ENCODE measurements at regions not wholly inside any gene's neighbourhood (a gene's known extent, or its start where the extent isn't known, plus 50 kb on each side); places are given as distances from the start of the nearest gene placed in this dataset.

DNA sequence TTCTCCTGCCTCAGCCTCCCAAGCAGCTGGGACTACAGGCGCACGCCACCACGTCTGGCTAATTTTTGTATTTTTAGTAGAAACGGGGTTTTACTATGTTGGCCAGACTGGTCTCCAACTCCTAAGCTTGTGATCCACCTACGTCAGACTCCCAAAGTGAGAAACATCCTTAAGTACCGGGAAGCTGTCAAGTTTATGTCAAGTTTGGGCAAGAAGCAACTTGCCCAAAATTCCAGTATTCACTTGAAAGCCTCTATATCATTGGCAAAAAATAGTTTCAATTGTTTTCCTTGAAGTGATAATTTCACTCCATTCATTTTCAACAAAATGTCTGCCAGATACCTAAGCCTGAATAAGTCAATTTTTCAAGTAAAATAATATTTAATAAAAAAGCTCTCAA lies 370.0 kb downstream of the FBXO8 start:
- TF ChIP-seq POLR2A (IDR thresholded peaks at IDR 0.05) = no peak
- TF ChIP-seq EP300 (IDR thresholded peaks at IDR 0.05) = no peak
- TF ChIP-seq, protein P1, sequence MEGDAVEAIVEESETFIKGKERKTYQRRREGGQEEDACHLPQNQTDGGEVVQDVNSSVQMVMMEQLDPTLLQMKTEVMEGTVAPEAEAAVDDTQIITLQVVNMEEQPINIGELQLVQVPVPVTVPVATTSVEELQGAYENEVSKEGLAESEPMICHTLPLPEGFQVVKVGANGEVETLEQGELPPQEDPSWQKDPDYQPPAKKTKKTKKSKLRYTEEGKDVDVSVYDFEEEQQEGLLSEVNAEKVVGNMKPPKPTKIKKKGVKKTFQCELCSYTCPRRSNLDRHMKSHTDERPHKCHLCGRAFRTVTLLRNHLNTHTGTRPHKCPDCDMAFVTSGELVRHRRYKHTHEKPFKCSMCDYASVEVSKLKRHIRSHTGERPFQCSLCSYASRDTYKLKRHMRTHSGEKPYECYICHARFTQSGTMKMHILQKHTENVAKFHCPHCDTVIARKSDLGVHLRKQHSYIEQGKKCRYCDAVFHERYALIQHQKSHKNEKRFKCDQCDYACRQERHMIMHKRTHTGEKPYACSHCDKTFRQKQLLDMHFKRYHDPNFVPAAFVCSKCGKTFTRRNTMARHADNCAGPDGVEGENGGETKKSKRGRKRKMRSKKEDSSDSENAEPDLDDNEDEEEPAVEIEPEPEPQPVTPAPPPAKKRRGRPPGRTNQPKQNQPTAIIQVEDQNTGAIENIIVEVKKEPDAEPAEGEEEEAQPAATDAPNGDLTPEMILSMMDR (IDR thresholded peaks at IDR 0.05) = no peak
- no peak for TF ChIP-seq POLR2AphosphoS5 (IDR thresholded peaks at IDR 0.05)
